ENCODE measurements at regions not wholly inside any gene's neighbourhood (a gene's known extent, or its start where the extent isn't known, plus 50 kb on each side); places are given as distances from the start of the nearest gene placed in this dataset.

DNA sequence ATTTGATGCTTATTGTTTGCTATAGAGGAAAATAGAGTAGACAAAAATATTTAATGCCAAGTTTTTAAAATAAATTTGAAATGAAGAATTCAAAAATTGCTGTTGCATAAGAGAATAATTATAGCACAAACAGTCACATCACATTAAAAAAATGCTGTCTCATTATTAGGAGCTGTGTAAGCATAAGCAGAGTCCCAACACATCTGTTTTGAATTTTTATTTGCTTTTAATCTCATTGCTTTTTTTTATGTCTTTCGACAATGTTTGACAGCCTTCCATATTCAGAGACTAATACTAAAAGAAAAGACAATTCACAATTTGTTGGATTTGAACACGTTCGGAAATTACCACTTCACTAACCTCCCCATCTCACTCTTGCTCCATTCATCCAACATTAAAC is 143.5 kb downstream of the TFPI2 start:
- Histone ChIP-seq H3K4me3 (no peak overlapping the region), H3K4me1 (no peaks in the 10 kb centered on the region), H3K36me3 (no peaks in the 10 kb centered on the region), H3K27me3 (replicated peaks in 1 of 7) (no peaks in the 10 kb centered on the region), H3K9me3 (no peaks in the 10 kb centered on the region), H3K27ac (no peak overlapping the region)
- intact Hi-C loops (cut with DNase I; ENCODE audit: low total_unique reads), result no loop called here
- TF ChIP-seq, protein P1, sequence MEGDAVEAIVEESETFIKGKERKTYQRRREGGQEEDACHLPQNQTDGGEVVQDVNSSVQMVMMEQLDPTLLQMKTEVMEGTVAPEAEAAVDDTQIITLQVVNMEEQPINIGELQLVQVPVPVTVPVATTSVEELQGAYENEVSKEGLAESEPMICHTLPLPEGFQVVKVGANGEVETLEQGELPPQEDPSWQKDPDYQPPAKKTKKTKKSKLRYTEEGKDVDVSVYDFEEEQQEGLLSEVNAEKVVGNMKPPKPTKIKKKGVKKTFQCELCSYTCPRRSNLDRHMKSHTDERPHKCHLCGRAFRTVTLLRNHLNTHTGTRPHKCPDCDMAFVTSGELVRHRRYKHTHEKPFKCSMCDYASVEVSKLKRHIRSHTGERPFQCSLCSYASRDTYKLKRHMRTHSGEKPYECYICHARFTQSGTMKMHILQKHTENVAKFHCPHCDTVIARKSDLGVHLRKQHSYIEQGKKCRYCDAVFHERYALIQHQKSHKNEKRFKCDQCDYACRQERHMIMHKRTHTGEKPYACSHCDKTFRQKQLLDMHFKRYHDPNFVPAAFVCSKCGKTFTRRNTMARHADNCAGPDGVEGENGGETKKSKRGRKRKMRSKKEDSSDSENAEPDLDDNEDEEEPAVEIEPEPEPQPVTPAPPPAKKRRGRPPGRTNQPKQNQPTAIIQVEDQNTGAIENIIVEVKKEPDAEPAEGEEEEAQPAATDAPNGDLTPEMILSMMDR (IDR thresholded peaks at IDR 0.05 in 8 of 11, conservative IDR thresholded peaks at IDR 0.05 in 3 of 11), result no peak
- TF ChIP-seq POLR2A (IDR thresholded peaks at IDR 0.05) (no peak), POLR2AphosphoS5 (IDR thresholded peaks at IDR 0.05) (no peak)
- DNase-seq, result no peak
- 84 to 93% (median 87%) methylated on average over 3 of the region's 3 CpGs for WGBS, 5 donors

DNA sequence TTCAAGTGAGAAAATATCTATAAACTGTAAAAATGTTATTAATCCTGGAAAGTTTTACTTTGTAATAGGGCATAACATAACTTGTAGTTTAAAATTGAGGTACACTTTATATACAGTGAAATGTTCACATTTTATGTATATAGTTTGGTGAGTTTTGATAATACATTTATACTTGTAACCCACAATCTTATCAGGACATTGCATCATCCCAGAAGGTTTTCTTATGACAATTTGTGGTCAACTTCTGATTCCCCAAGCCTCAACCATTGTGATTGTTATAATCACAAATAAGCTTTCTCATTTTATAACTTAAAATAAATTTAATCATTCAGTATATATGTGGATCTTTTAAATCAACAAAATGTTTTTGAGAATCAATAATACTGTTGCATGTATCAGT is 151.1 kb downstream of the TFPI2 start:
- TF ChIP-seq POLR2A (IDR thresholded peaks at IDR 0.05), result no peak
- DNase-seq, result no peak

DNA sequence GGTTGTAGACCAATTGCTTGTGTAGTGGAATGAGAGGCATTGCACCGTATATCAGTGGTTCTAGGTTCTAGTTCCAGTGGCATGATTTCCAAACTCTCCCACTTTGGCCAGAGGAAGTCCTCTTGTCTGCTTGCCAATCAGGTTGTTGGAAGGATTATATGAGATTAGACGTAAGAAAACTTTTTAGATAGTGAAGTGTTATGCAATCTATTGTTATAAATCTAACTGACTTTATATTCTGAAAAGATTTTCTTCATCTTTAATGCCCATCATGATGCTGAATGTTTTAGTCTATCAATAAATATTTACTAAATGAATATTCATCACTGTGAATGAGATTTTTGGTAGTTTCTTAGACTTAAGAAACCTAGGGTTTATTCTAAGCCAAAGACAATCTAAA is 152.6 kb downstream of the TFPI2 start:
- 53 to 84% (median 74%) methylated on average over 2 of the region's 2 CpGs for WGBS, 5 donors
- intact Hi-C loops (cut with DNase I; ENCODE audit: low total_unique reads), result no loop called here

More for the DNA sequence above, 151.1 kb downstream of the TFPI2 start:
- no peaks in the 10 kb centered on the region for H3K9me3 ChIP-seq
- no peaks in the 10 kb centered on the region for H3K4me1 ChIP-seq
- no peak overlapping the region for H3K27ac ChIP-seq
- no peaks in the 10 kb centered on the region for H3K36me3 ChIP-seq
- H3K27me3 ChIP-seq (replicated peaks in 1 of 7), result no peaks in the 10 kb centered on the region
- intact Hi-C loops (cut with DNase I; ENCODE audit: low total_unique reads), result no loop called here
- no peak overlapping the region for H3K4me3 ChIP-seq

DNA sequence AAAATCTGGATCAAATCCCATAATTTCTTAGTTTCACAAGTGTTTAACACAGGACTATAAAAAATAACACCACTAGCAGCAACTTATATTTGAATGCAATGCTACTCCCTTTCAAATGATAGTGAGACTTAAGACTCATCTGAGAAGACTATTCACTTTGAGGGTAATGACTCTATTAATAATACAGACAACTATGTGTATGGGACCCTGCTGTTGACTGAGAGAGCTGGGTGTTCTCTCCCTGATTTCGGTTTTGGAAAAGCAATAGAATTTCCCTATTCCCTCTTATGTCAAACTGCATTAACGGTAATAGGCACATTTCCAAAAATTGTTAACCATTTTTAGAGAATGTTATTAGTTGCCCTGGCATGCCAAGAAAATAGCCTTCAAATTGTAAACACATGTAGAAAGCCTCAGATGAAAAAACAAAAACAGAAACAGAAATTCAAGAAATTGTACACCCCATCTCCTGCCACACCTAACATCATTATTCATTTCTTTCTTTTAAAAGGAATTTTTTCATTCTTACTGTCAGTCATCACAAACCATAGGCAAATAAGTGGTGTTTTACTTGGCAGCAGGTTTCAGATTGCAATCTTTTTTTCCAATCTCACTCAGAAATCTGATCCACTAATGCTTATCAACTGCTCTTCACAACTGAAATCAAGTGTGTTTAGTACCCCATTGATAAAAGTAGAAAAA is 153.7 kb downstream of the TFPI2 start:
- intact Hi-C loops (cut with DNase I; ENCODE audit: low total_unique reads), result no loop called here
- 57 to 88% (median 68%) methylated on average over 2 of the region's 2 CpGs for WGBS, 5 donors
- no peak for DNase-seq
- no peak overlapping the region for H3K27ac ChIP-seq
- H3K36me3 ChIP-seq, result no peaks in the 10 kb centered on the region
- no peaks in the 10 kb centered on the region for H3K4me1 ChIP-seq
- no peaks in the 10 kb centered on the region for H3K27me3 ChIP-seq (replicated peaks in 1 of 7)
- no peak for TF ChIP-seq POLR2A (IDR thresholded peaks at IDR 0.05)
- TF ChIP-seq, protein P1 (IDR thresholded peaks at IDR 0.05 in 8 of 11, conservative IDR thresholded peaks at IDR 0.05 in 3 of 11), result no peak
- TF ChIP-seq POLR2AphosphoS5 (IDR thresholded peaks at IDR 0.05), result no peak
- no peak overlapping the region for H3K4me3 ChIP-seq
- H3K9me3 ChIP-seq, result no peaks in the 10 kb centered on the region

More for the DNA sequence above, 152.6 kb downstream of the TFPI2 start:
- no peak overlapping the region for H3K27ac ChIP-seq
- DNase-seq, result no peak
- H3K36me3 ChIP-seq, result no peaks in the 10 kb centered on the region
- H3K27me3 ChIP-seq (replicated peaks in 1 of 7), result no peaks in the 10 kb centered on the region
- no peaks in the 10 kb centered on the region for H3K4me1 ChIP-seq
- no peaks in the 10 kb centered on the region for H3K9me3 ChIP-seq
- TF ChIP-seq, protein P1 (IDR thresholded peaks at IDR 0.05 in 8 of 11, conservative IDR thresholded peaks at IDR 0.05 in 3 of 11), result no peak
- no peak for TF ChIP-seq POLR2AphosphoS5 (IDR thresholded peaks at IDR 0.05)
- TF ChIP-seq POLR2A (IDR thresholded peaks at IDR 0.05), result no peak
- no peak overlapping the region for H3K4me3 ChIP-seq

Data from spleen (tissue), 11 donors.